CD4-positive, alpha-beta memory T cell (primary cell): ENCODE measurements at regions not wholly inside any gene's neighbourhood (a gene's known extent, or its start where the extent isn't known, plus 50 kb on each side); places are given as distances from the start of the nearest gene placed in this dataset.

Source experiments
- CTCF ChIA-PET: fragments of 350-600 bp; sonication (Branson Sonifier 250); formaldehyde crosslinking; loops from one replicate; lab custom pipeline; 2021; ENCODE audit warnings: inconsistent platforms; ENCODE audit not compliant: partially characterized antibody; lab: Charles Lee
- POLR2A ChIA-PET: fragments of 350-600 bp; sonication (Branson Sonifier 250); formaldehyde crosslinking; loops from one replicate; lab custom pipeline; 2021; ENCODE audit not compliant: partially characterized antibody; lab: Charles Lee
- DNase-seq, 5 donors: peaks; one replicate each; pipeline versions ENCODE4 v3.0.0 to v3.0.0-alpha.2; 2020 to 2022; ENCODE audit warnings: mixed read lengths in 1 of 5
- H3K27ac ChIP-seq: one replicate; pipeline ENCODE4 v1.7.0; 2013; ENCODE audit warnings: low read depth, low read length
- H3K27me3 ChIP-seq: 2 replicates; pipeline ENCODE4 v1.7.0; 2013; ENCODE audit warnings: mild to moderate bottlenecking, low read length, moderate library complexity; ENCODE audit not compliant: insufficient read depth
- H3K36me3 ChIP-seq: 2 replicates; pipeline ENCODE4 v1.7.0; 2013; ENCODE audit warnings: mild to moderate bottlenecking, low read length, moderate library complexity; ENCODE audit not compliant: insufficient read depth
- H3K4me1 ChIP-seq: 2 replicates; pipeline ENCODE4 v1.7.0; 2013; ENCODE audit warnings: mild to moderate bottlenecking, low read length, moderate library complexity; ENCODE audit not compliant: insufficient read depth
- H3K4me3 ChIP-seq, 2 donors: one replicate each; pipeline ENCODE4 v1.7.0; 2013; ENCODE audit warnings: low read length in 2 of 2, mild to moderate bottlenecking in 1 of 2
- H3K9me3 ChIP-seq, 2 donors: one replicate each; pipeline ENCODE4 v1.7.0; 2013; ENCODE audit warnings: low read length in 2 of 2, control low read depth in 1 of 2; ENCODE audit not compliant: control insufficient read depth in 1 of 2
- H3K27ac Mint-ChIP-seq, 7 donors: one replicate each; pipeline ENCODE4 v1.8.0; 2020 to 2021; ENCODE audit warnings: mixed read lengths in 7 of 7, mild to moderate bottlenecking in 6 of 7, inconsistent platforms in 3 of 7, moderate library complexity in 3 of 7
- H3K27me3 Mint-ChIP-seq, 2 donors: one replicate each; pipeline ENCODE4 v1.8.0; 2020 to 2021; ENCODE audit warnings: mixed read lengths in 2 of 2
- H3K36me3 Mint-ChIP-seq, 2 donors: one replicate each; pipeline ENCODE4 v1.8.0; 2020 to 2021; ENCODE audit warnings: mixed read lengths in 2 of 2, inconsistent platforms in 1 of 2, mild to moderate bottlenecking in 1 of 2
- H3K4me1 Mint-ChIP-seq, 4 donors: one replicate each; pipeline ENCODE4 v1.8.0; 2020 to 2021; ENCODE audit warnings: mixed read lengths in 4 of 4, mild to moderate bottlenecking in 1 of 4
- H3K4me3 Mint-ChIP-seq, 8 donors: one replicate each; pipeline ENCODE4 v1.8.0; 2020 to 2021; ENCODE audit warnings: mixed read lengths in 8 of 8, mild to moderate bottlenecking in 7 of 8, moderate library complexity in 6 of 8, inconsistent platforms in 3 of 8
- H3K9me3 Mint-ChIP-seq, 8 donors: one replicate each; pipeline ENCODE4 v1.8.0; 2020 to 2021; ENCODE audit warnings: mixed read lengths in 8 of 8, mild to moderate bottlenecking in 5 of 8, inconsistent platforms in 3 of 8, moderate library complexity in 1 of 8
- intact Hi-C: fragments of 100-400 bp; cut with micrococcal nuclease; formaldehyde crosslinking; loops from one replicate; pipeline ENCODE4 v1.15.1; 2023

- no peaks in the 10 kb centered on the region for H3K27me3 ChIP-seq
- H3K36me3 Mint-ChIP-seq, result no peaks in the 10 kb centered on the region
- H3K4me3 ChIP-seq, result no peak overlapping the region
- H3K9me3 ChIP-seq, result no peaks in the 10 kb centered on the region
- DNase-seq, result no peak
- no peaks in the 10 kb centered on the region for H3K27me3 Mint-ChIP-seq
- no peak overlapping the region for H3K27ac ChIP-seq
- peaks cover 0 to 7% (median 2%) of the 10 kb centered on the region in 4 donors for H3K4me1 Mint-ChIP-seq
- H3K27ac Mint-ChIP-seq, result no peak overlapping the region
- H3K9me3 Mint-ChIP-seq, result peaks cover 0 to 3% (median 0%) of the 10 kb centered on the region in 8 donors
- H3K4me3 Mint-ChIP-seq, result no peak overlapping the region
- no peaks in the 10 kb centered on the region for H3K4me1 ChIP-seq
- ChIA-PET CTCF (interaction anchor here (0.9 kb wide), 1 partner anchor 929 kb away, joined by 3 read pairs; no protein-coding TSS in a partner anchor), POLR2A (no interaction called here)
- no peaks in the 10 kb centered on the region for H3K36me3 ChIP-seq
- intact Hi-C loops, result no loop called here
Observed at GRCh38 chr3:152096280-152096906, 172.3 kb upstream of the MBNL1 start.

- H3K4me1 Mint-ChIP-seq, result peaks cover 0 to 7% (median 1%) of the 10 kb centered on the region in 4 donors
- Histone ChIP-seq H3K4me1 (no peaks in the 10 kb centered on the region), H3K4me3 (no peak overlapping the region), H3K9me3 (no peaks in the 10 kb centered on the region), H3K36me3 (no peaks in the 10 kb centered on the region), H3K27me3 (no peaks in the 10 kb centered on the region), H3K27ac (no peak overlapping the region)
- H3K27ac Mint-ChIP-seq, result no peak overlapping the region
- peaks cover 0 to 3% (median 0%) of the 10 kb centered on the region in 8 donors for H3K9me3 Mint-ChIP-seq
- intact Hi-C loops, result no loop called here
- ChIA-PET CTCF (interaction anchor here (0.9 kb wide), 1 partner anchor 928 kb away, joined by 3 read pairs; no protein-coding TSS in a partner anchor), POLR2A (interaction anchor here (0.7 kb wide), 1 partner anchor 87 kb away, joined by 4 read pairs; no protein-coding TSS in a partner anchor)
- no peaks in the 10 kb centered on the region for H3K36me3 Mint-ChIP-seq
- no peak for DNase-seq
- H3K4me3 Mint-ChIP-seq, result no peak overlapping the region
- H3K27me3 Mint-ChIP-seq, result peaks cover 0 to 1% of the 10 kb centered on the region in 2 donors
Observed at GRCh38 chr3:152097120-152097519, 171.6 kb upstream of the MBNL1 start.

- ChIA-PET POLR2A (interaction anchor here (0.7 kb wide), 1 partner anchor 86 kb away, joined by 4 read pairs; no protein-coding TSS in a partner anchor), CTCF (no interaction called here)
- H3K4me1 Mint-ChIP-seq, result peaks cover 0 to 7% (median 1%) of the 10 kb centered on the region in 4 donors
Observed at GRCh38 chr3:152097770-152098169, 171.0 kb upstream of the MBNL1 start.

GRCh38 chr3:152100491-152101132 is 168.1 kb upstream of the MBNL1 start:
- H3K36me3 ChIP-seq, result no peaks in the 10 kb centered on the region
- Mint-ChIP-seq H3K36me3 (no peaks in the 10 kb centered on the region), H3K4me1 (peaks cover 0 to 7% (median 2%) of the 10 kb centered on the region in 4 donors), H3K9me3 (no peaks in the 10 kb centered on the region), H3K4me3 (no peak overlapping the region), H3K27ac (no peak overlapping the region), H3K27me3 (peaks cover 0 to 1% of the 10 kb centered on the region in 2 donors)
- H3K27me3 ChIP-seq, result no peaks in the 10 kb centered on the region
- intact Hi-C loops, result no loop called here
- ChIA-PET CTCF (interaction anchor here (0.8 to 1.0 kb wide), 2 partner anchors 10 to 375 kb away, joined by 3 read pairs; no protein-coding TSS in a partner anchor), POLR2A (no interaction called here)
- no peak overlapping the region for H3K27ac ChIP-seq
- H3K4me1 ChIP-seq, result no peaks in the 10 kb centered on the region
- DNase-seq, result peak in 2 of 5 donors; percentile 2 to 42
- no peaks in the 10 kb centered on the region for H3K9me3 ChIP-seq
- H3K4me3 ChIP-seq, result no peak overlapping the region

More at GRCh38 chr3:152097770-152098169, 171.0 kb upstream of the MBNL1 start:
- Histone ChIP-seq H3K27ac (no peak overlapping the region), H3K4me3 (no peak overlapping the region), H3K4me1 (no peaks in the 10 kb centered on the region), H3K9me3 (no peaks in the 10 kb centered on the region), H3K36me3 (no peaks in the 10 kb centered on the region), H3K27me3 (no peaks in the 10 kb centered on the region)
- Mint-ChIP-seq H3K27ac (peak overlapping the region in 1 of 7 donors; percentile 26), H3K9me3 (peaks cover 0 to 3% (median 0%) of the 10 kb centered on the region in 8 donors), H3K36me3 (no peaks in the 10 kb centered on the region), H3K4me3 (no peak overlapping the region), H3K27me3 (peaks cover 0 to 1% of the 10 kb centered on the region in 2 donors)
- intact Hi-C loops, result no loop called here
- no peak for DNase-seq

GRCh38 chr3:152102410-152102809 is 166.3 kb upstream of the MBNL1 start:
- H3K36me3 ChIP-seq, result no peaks in the 10 kb centered on the region
- Mint-ChIP-seq H3K4me1 (peaks cover 0 to 7% (median 2%) of the 10 kb centered on the region in 4 donors), H3K36me3 (no peaks in the 10 kb centered on the region), H3K27me3 (peaks cover 0 to 3% of the 10 kb centered on the region in 2 donors), H3K27ac (no peak overlapping the region), H3K4me3 (no peak overlapping the region), H3K9me3 (no peaks in the 10 kb centered on the region)
- no peak overlapping the region for H3K27ac ChIP-seq
- no peaks in the 10 kb centered on the region for H3K4me1 ChIP-seq
- H3K4me3 ChIP-seq, result no peak overlapping the region
- no peaks in the 10 kb centered on the region for H3K27me3 ChIP-seq
- ChIA-PET POLR2A (no interaction called here), CTCF (no interaction called here)
- intact Hi-C loops, result no loop called here
- no peaks in the 10 kb centered on the region for H3K9me3 ChIP-seq
- DNase-seq, result no peak

GRCh38 chr3:152103257-152103656 is 165.5 kb upstream of the MBNL1 start:
- H3K36me3 Mint-ChIP-seq, result no peaks in the 10 kb centered on the region
- POLR2A ChIA-PET, result no interaction called here

GRCh38 chr3:152104847-152105415 is 163.8 kb upstream of the MBNL1 start:
- Histone ChIP-seq H3K27ac (no peak overlapping the region), H3K36me3 (no peaks in the 10 kb centered on the region), H3K27me3 (no peaks in the 10 kb centered on the region), H3K9me3 (no peaks in the 10 kb centered on the region), H3K4me1 (no peaks in the 10 kb centered on the region), H3K4me3 (no peak overlapping the region)
- peak overlapping the region in 1 of 7 donors; percentile 0 for H3K27ac Mint-ChIP-seq
- POLR2A ChIA-PET, result no interaction called here
- no peak for DNase-seq
- no peaks in the 10 kb centered on the region for H3K36me3 Mint-ChIP-seq
- peaks cover 0 to 3% of the 10 kb centered on the region in 2 donors for H3K27me3 Mint-ChIP-seq
- H3K4me1 Mint-ChIP-seq, result peaks cover 0 to 7% (median 2%) of the 10 kb centered on the region in 4 donors
- CTCF ChIA-PET, result no interaction called here
- intact Hi-C loops, result no loop called here
- no peaks in the 10 kb centered on the region for H3K9me3 Mint-ChIP-seq
- no peak overlapping the region for H3K4me3 Mint-ChIP-seq

More at GRCh38 chr3:152103257-152103656, 165.5 kb upstream of the MBNL1 start:
- no peaks in the 10 kb centered on the region for H3K27me3 ChIP-seq
- H3K9me3 Mint-ChIP-seq, result no peaks in the 10 kb centered on the region
- no peak for DNase-seq
- peak overlapping the region in 1 of 7 donors; percentile 41 for H3K27ac Mint-ChIP-seq
- no peaks in the 10 kb centered on the region for H3K9me3 ChIP-seq
- no peaks in the 10 kb centered on the region for H3K36me3 ChIP-seq
- no peak overlapping the region for H3K4me3 ChIP-seq
- H3K4me3 Mint-ChIP-seq, result no peak overlapping the region
- CTCF ChIA-PET, result no interaction called here
- H3K27ac ChIP-seq, result no peak overlapping the region
- peaks cover 0 to 3% of the 10 kb centered on the region in 2 donors for H3K27me3 Mint-ChIP-seq
- intact Hi-C loops, result no loop called here
- H3K4me1 Mint-ChIP-seq, result peaks cover 0 to 7% (median 2%) of the 10 kb centered on the region in 4 donors
- H3K4me1 ChIP-seq, result no peaks in the 10 kb centered on the region
